ENCODE measurements at regions not wholly inside any gene's neighbourhood (a gene's known extent, or its start where the extent isn't known, plus 50 kb on each side); places are given as distances from the start of the nearest gene placed in this dataset.

GRCh38 chr2:71849607-71850305, 297.9 kb downstream of the CYP26B1 start:
- WGBS, 5 donors: 76 to 90% (median 86%) methylated on average over 8 to 10 of the region's 10 CpGs
- no peak for DNase-seq
- Histone ChIP-seq H3K27me3 (peaks cover 0 to 21% (median 0%) of the 10 kb centered on the region in 3 donors), H3K9me3 (no peaks in the 10 kb centered on the region), H3K4me1 (peaks cover 4 to 15% (median 6%) of the 10 kb centered on the region in 4 donors), H3K4me3 (no peak overlapping the region), H3K27ac (no peak overlapping the region), H3K36me3 (no peaks in the 10 kb centered on the region)
- intact Hi-C loops (cut with DNase I; ENCODE audit: low total_unique reads): no loop called here
- no peak for TF ChIP-seq EP300 (IDR thresholded peaks at IDR 0.05)
- TF ChIP-seq POLR2A (IDR thresholded peaks at IDR 0.05): no peak
- TF ChIP-seq POLR2AphosphoS5 (IDR thresholded peaks at IDR 0.05): no peak
- no peak for TF ChIP-seq CTCF (IDR thresholded peaks at IDR 0.05)

- no peak for TF ChIP-seq CTCF (IDR thresholded peaks at IDR 0.05)
- no peak for TF ChIP-seq EP300 (IDR thresholded peaks at IDR 0.05)
- no peak for TF ChIP-seq POLR2A (IDR thresholded peaks at IDR 0.05)
- no peak for TF ChIP-seq POLR2AphosphoS5 (IDR thresholded peaks at IDR 0.05)
- Histone ChIP-seq H3K4me3 (no peak overlapping the region), H3K27ac (no peak overlapping the region), H3K36me3 (no peaks in the 10 kb centered on the region), H3K9me3 (no peaks in the 10 kb centered on the region), H3K4me1 (peaks cover 4 to 15% (median 6%) of the 10 kb centered on the region in 4 donors), H3K27me3 (peaks cover 0 to 21% (median 0%) of the 10 kb centered on the region in 3 donors)
- 78 to 89% (median 82%) methylated on average over 6 of the region's 6 CpGs for WGBS, 5 donors
- no peak for DNase-seq
- intact Hi-C loops (cut with DNase I; ENCODE audit: low total_unique reads): no loop called here
Measured at GRCh38 chr2:71849111-71849510, 298.6 kb downstream of the CYP26B1 start.

GRCh38 chr2:71846669-71847291, 300.9 kb downstream of the CYP26B1 start:
- TF ChIP-seq EP300 (IDR thresholded peaks at IDR 0.05) (no peak), CTCF (IDR thresholded peaks at IDR 0.05) (no peak), POLR2AphosphoS5 (IDR thresholded peaks at IDR 0.05) (no peak), POLR2A (IDR thresholded peaks at IDR 0.05) (no peak)
- WGBS, 5 donors: 61 to 81% (median 75%) methylated on average over 3 of the region's 3 CpGs
- Histone ChIP-seq H3K27ac (no peak overlapping the region), H3K27me3 (peaks cover 0 to 6% (median 0%) of the 10 kb centered on the region in 3 donors), H3K4me1 (peaks cover 0 to 5% (median 0%) of the 10 kb centered on the region in 4 donors), H3K36me3 (no peaks in the 10 kb centered on the region), H3K9me3 (no peaks in the 10 kb centered on the region), H3K4me3 (no peak overlapping the region)
- no peak for DNase-seq
- intact Hi-C loops (cut with DNase I; ENCODE audit: low total_unique reads): no loop called here

GRCh38 chr2:71846072-71846471, 301.6 kb downstream of the CYP26B1 start:
- WGBS, 5 donors: 79 to 92% (median 86%) methylated on average over 2 of the region's 2 CpGs
- Histone ChIP-seq H3K27me3 (no peaks in the 10 kb centered on the region), H3K9me3 (no peaks in the 10 kb centered on the region), H3K4me3 (no peak overlapping the region), H3K36me3 (no peaks in the 10 kb centered on the region), H3K27ac (no peak overlapping the region), H3K4me1 (no peaks in the 10 kb centered on the region)
- DNase-seq: no peak
- no peak for TF ChIP-seq EP300 (IDR thresholded peaks at IDR 0.05)
- TF ChIP-seq POLR2AphosphoS5 (IDR thresholded peaks at IDR 0.05): no peak
- no peak for TF ChIP-seq CTCF (IDR thresholded peaks at IDR 0.05)
- TF ChIP-seq POLR2A (IDR thresholded peaks at IDR 0.05): no peak
- intact Hi-C loops (cut with DNase I; ENCODE audit: low total_unique reads): no loop called here

Data from stomach (tissue), 8 donors.